ENCODE measurements at regions not wholly inside any gene's neighbourhood (a gene's known extent, or its start where the extent isn't known, plus 50 kb on each side); places are given as distances from the start of the nearest gene placed in this dataset.
"Not testable (repeated sequence)": the region's sequence is repeated elsewhere in the genome, so short reads cannot be mapped to it uniquely, and the experiment has no call there.

DNA sequence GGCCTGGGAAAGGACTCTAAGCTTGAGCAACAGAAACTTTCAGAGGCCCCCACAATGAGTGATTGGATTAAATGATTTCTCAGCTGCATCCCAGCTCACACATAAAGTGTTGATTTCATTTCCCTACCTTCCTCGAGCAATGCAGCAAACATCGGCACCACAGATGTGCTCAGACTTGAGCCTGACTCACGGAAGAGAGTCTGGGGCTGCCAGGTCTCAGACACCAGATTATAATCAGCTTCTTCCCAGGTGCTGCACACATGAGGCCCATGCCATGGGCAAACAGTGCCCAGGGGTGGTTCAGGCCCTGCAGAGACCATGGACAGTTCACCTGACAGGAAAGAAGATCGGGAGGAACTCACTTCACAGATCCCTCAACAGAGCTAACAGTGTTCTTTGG lies 226.6 kb upstream of the TENM4 start:
- no peak for DNase-seq

DNA sequence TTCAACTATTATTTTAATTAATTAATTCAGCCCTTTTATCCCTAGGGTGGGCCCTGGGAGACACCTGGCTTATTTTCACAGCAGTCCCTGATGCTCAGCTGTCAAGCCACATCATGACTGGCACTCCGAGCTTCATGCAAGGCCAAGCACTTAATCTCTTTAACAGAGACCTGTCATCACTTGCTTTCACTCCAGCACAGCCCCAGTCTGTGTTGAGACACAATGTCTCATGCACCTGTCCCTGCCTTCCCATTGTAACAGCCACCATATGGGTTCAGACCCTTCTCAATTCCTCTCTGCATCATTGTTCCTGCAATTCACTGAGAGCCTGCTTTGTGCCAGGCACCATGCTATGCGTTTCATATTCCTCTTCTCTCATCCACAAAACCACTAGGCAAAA lies 222.2 kb upstream of the TENM4 start:
- DNase-seq, result no peak

DNA sequence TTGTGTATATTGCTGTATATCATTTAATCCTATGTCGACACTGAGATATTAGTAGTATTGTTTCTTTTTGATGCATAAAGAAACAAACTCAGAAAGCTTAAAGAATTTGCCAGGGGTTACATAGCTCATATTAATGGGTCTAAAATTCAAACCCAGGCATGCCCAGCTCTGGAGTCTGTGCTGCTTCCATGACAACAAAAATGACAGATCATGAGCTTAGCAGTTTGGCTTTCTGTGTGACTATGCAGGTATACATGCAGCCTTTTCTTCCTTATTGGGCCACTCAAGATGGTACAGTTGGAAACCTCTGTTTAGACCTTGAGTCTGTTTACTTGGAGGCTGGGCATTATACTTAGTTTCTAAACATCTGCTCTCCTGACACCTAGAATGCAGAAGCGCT lies 220.5 kb upstream of the TENM4 start:
- DNase-seq, result no peak

DNA sequence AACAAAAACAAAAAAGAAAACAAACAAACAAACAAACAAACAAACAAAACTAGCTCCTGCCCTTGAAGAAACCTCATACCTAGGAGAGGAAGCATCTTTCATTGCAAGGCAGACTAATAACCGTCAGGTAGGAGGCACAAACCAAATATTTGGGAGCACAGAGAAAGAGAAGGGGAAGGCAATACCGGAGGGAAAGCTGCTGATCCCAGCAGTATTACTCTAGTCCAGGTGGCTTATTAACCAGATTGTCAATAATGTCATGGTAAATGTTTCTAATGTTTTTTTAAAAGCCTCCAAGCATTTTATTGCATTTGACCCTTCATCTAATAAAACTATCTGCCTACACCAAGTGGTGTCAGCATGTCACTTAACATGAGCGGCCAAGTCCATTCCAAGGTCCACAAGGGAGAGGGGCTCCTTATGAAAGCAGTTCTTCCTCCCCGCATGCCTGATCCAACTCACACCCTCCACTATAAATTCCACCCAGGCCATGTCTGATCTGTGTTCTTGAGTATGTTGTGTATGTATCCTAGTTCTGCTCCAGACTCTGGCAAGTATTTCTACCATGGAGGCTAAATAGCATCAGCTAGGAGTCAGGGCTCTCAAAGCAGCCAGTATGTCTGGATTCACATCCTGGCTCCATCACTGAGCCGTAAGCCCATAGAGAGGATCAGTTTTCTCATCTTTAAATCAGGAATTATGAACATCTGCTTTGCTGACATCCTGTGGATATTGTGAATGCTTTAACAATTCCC lies 208.1 kb upstream of the TENM4 start:
- no peak for DNase-seq

GRCh38 chr11:79637219-79637618 lies 196.4 kb upstream of the TENM4 start:
- DNase-seq, result no peak

GRCh38 chr11:79634905-79635304 lies 194.1 kb upstream of the TENM4 start:
- no peak for DNase-seq

DNA sequence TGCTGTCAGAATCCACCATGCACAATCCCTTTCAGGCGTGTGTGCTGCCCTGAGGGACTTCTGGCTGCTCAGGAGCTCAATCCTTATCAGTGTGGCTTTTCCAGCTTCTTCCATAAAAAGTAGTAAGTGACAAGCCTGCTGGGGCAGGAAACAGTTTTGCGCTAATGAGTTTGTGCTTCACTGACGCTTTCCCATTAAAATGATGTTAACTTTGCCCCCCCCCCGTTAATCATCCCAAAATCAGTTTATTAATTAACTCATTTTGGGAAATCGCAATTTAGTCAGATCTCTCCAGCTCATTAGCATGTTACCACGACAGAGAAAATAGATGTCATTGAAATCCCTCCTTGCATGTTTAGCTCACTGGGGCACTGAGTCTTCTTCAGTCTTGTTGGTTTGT lies 186.5 kb upstream of the TENM4 start:
- DNase-seq, result no peak

GRCh38 chr11:79626135-79627075 lies 185.6 kb upstream of the TENM4 start:
- DNase-seq, result peak in 1 of 2 donors; percentile 32

- DNase-seq, result no peak
These were observed 182.5 kb upstream of the TENM4 start for GRCh38 chr11:79623375-79623774.

GRCh38 chr11:79617561-79617960 lies 176.7 kb upstream of the TENM4 start:
- DNase-seq, result peak in 1 of 2 donors; percentile 3

DNA sequence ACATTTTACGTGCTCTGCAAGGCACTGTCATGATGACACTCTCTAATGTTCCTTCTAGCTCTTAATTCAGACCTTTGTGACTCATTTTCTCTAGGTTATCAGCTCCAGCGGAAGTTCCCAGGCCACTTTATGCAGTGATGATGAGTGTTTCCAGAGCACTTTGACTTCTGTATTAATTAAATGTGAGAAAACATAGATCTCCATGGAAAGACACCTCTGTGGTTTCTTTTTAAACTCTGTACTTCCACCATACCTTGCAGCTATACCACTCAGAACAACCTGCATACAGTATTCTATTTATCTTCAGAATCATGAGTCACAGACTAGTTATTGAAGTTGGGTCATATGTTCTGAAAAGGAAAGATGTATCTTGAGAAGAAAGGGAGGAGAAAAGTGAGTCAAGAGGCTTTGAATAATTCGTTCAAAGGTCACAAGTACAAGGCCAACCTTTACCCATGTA lies 175.6 kb upstream of the TENM4 start:
- no peak for DNase-seq

DNA sequence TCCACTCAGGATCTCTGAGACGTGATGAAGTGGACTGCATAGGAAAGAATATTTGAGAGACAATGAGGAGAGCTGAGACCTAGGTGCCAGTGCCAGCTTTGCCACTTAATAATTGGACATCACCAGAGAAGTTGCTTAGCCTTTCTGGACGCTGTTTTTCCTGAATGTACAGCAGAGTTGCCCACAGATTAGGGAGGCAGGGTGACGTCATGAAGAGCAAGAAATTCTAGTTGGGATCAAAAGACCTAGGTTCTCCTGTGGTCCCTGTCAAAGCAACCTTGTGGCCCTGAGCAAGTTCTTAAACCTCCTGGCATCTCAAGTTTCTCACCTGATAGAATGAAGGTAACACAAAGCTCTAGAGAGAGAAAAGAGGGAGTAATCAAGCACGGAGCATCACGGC lies 174.6 kb upstream of the TENM4 start:
- DNase-seq, result no peak

DNA sequence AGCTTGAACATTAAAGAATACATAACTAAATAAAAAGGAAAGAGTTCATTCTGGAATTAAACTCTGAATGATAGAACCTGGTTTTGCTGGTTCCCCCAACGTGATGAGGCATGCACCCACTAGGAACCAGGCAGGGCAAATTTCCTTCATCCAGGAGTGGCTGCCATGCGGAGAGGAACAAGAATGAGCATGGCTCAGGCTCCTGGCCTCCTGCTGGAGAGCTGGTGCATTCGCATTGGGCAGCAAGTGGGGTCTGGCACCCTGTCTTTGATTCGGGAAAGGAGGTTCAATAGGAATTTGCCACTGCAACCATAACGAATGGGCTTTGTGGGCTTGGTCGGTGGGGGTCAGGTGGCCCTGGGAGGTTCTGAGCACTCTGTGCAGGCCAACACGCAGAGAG lies 169.8 kb upstream of the TENM4 start:
- DNase-seq, result no peak

- DNase-seq, result no peak
These were observed 169.3 kb upstream of the TENM4 start for GRCh38 chr11:79610139-79610538.

- no peak for DNase-seq
These were observed 168.7 kb upstream of the TENM4 start for GRCh38 chr11:79609511-79609910.

- DNase-seq, result not testable (repeated sequence)
These were observed 165.6 kb upstream of the TENM4 start for GRCh38 chr11:79606461-79606860.

- DNase-seq, result no peak
These were observed 159.9 kb upstream of the TENM4 start for GRCh38 chr11:79600711-79601110.

DNA sequence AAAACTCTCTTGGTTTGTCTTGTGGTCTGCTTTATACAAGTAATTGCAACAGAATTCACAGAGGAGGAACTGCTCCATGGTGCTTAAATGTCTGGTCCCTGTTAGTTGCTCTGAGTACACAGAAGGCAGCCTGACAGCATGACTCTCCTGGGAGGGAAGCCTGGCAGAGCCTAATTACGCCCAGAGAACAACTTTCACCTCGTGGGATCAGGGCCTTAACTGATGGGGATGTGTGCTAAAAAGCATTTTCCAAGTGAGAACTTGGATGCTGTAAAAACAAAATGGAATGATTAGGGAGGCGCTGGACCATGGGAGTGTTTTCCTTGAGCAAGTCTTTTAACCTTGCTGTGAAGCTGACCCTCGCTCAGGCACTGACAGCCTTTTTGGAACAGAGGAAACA lies 154.0 kb upstream of the TENM4 start:
- no peak for DNase-seq

GRCh38 chr11:79592824-79593223 lies 152.0 kb upstream of the TENM4 start:
- no peak for DNase-seq

DNA sequence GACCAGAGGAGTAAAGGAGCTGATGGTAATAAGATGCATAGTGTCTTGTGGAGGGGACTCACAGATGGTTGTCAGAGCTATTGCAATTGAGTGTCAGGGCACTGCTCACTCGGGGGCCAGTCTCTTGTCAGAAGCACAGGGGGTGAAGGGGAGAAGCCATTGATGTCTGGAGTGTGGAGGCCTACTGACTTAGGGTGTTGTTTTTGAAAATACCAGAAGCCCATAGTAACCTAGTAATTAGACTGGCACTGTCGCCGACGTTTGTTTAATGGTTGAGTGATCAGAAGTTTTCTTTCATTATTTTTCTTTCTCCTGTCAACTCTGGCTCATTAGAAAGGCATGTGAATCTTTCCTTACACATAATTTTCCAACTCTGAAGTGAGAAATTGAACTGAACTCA lies 151.6 kb upstream of the TENM4 start:
- no peak for DNase-seq

DNA sequence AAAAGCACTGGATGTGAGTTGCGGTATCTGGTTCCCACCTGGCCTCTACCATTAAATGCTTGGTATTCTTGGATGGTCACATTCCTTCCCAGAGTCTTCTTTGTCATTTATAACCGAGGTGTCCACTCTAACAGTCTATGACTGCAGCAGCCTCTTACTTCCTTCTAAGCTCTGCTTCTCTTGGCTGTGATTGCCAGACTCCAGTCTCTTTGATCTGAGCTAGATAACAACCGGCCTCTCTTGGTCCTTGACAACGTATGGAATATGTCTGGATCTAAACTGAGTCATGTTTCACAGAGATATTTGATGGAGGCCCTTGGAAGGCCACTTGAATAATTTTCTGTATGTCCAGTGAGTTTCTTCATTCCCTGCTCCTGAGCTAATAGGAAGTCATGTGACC lies 141.6 kb upstream of the TENM4 start:
- DNase-seq, result no peak

DNA sequence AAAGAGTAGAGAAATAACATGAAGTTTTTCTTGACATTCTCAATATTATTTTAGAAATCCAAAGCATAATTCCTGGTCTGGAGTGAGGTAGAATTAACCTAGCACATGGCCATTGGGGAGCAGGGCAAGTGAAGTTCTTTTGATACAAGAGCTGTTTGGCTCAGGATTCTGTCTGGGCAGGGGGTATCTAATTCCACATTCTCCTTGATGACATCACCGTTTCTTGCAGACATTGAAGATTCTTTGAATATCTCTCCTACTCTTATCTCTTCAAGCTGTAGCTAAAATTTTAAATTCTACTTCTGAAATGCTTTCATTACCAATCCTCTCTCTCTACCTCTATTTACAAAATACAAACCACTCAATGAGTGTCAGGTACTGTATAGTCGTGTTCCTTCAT lies 138.2 kb upstream of the TENM4 start:
- no peak for DNase-seq

GRCh38 chr11:79578116-79578515 lies 137.3 kb upstream of the TENM4 start:
- no peak for DNase-seq

- DNase-seq, result no peak
These were observed 134.9 kb upstream of the TENM4 start for GRCh38 chr11:79575701-79576100.

All from bone marrow (tissue), 2 donors.